SK-N-MC (cell line): ENCODE measurements at regions not wholly inside any gene's neighbourhood (a gene's known extent, or its start where the extent isn't known, plus 50 kb on each side); places are given as distances from the start of the nearest gene placed in this dataset.

Source experiments
- EZH2 ChIP-seq: fragments of 200-600 bp; sonication (generic); IDR thresholded peaks from one replicate; pipeline ENCODE4 v1.6.1; 2017; ENCODE audit warnings: antibody characterized with exemption
- POLR2AphosphoS5 ChIP-seq: IDR thresholded peaks from 2 replicates; pipeline ENCODE4 v1.6.1; 2012; ENCODE audit warnings: mild to moderate bottlenecking, low read depth, low read length, borderline replicate concordance

DNA sequence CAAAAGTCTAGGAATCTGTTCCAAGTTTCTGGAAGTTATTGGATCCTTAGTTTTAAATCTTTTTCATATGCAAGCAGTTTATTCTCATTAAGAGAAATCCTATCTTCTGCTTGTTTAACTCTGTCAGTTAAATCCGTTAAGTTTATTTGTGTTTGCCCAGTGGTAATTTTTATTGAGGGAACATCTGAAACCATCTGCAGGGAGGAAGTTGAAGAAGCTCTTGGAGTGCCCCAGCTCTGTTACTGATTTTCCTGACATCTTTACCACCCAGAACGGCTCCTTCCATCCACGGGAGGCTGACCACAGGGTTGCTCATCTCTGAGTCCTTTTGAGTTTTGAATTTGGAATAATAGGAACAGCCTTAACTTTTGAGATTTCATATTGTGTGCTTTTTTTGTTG is 99.9 kb upstream of the ZNF618 start:
- TF ChIP-seq POLR2AphosphoS5 (no peak), EZH2 (no peak)
